ENCODE measurements at regions not wholly inside any gene's neighbourhood (a gene's known extent, or its start where the extent isn't known, plus 50 kb on each side); places are given as distances from the start of the nearest gene placed in this dataset.

- no peaks in the 10 kb centered on the region for H3K27me3 ChIP-seq (ENCODE audit: insufficient read depth, low read length)
- H3K9me3 ChIP-seq (ENCODE audit: low read length): no peaks in the 10 kb centered on the region
- H2AFZ ChIP-seq (ENCODE audit: low read depth, low read length): no peak overlapping the region
These were observed 618.0 kb downstream of the BRD1 start for GRCh38 chr22:49209452-49210195.

GRCh38 chr22:49208768-49209252 lies 618.9 kb downstream of the BRD1 start:
- Histone ChIP-seq H3K4me3 (ENCODE audit: low read length) (no peak overlapping the region), H3K9me3 (ENCODE audit: low read length) (no peaks in the 10 kb centered on the region), H3K36me3 (ENCODE audit: insufficient read depth, low read length) (no peaks in the 10 kb centered on the region), H3K4me1 (ENCODE audit: insufficient read depth, low read length) (no peaks in the 10 kb centered on the region), H2AFZ (ENCODE audit: low read depth, low read length) (no peak overlapping the region), H3K27me3 (ENCODE audit: insufficient read depth, low read length) (no peaks in the 10 kb centered on the region)

More at GRCh38 chr22:49209452-49210195, 618.0 kb downstream of the BRD1 start:
- H3K4me3 ChIP-seq (ENCODE audit: low read length): no peak overlapping the region
- H3K36me3 ChIP-seq (ENCODE audit: insufficient read depth, low read length): no peaks in the 10 kb centered on the region
- no peaks in the 10 kb centered on the region for H3K4me1 ChIP-seq (ENCODE audit: insufficient read depth, low read length)

GRCh38 chr22:49208004-49208402 lies 619.7 kb downstream of the BRD1 start:
- H3K9me3 ChIP-seq (ENCODE audit: low read length): no peaks in the 10 kb centered on the region
- H3K4me1 ChIP-seq (ENCODE audit: insufficient read depth, low read length): no peaks in the 10 kb centered on the region
- no peaks in the 10 kb centered on the region for H3K36me3 ChIP-seq (ENCODE audit: insufficient read depth, low read length)
- H3K4me3 ChIP-seq (ENCODE audit: low read length): no peak overlapping the region
- no peak overlapping the region for H2AFZ ChIP-seq (ENCODE audit: low read depth, low read length)
- H3K27me3 ChIP-seq (ENCODE audit: insufficient read depth, low read length): peaks cover 5% of the 10 kb centered on the region

- Histone ChIP-seq H3K4me3 (ENCODE audit: low read length) (no peak overlapping the region), H3K4me1 (ENCODE audit: insufficient read depth, low read length) (no peaks in the 10 kb centered on the region), H3K9me3 (ENCODE audit: low read length) (no peaks in the 10 kb centered on the region), H3K36me3 (ENCODE audit: insufficient read depth, low read length) (no peaks in the 10 kb centered on the region), H3K27me3 (ENCODE audit: insufficient read depth, low read length) (peaks cover 5% of the 10 kb centered on the region), H2AFZ (ENCODE audit: low read depth, low read length) (no peak overlapping the region)
These were observed 620.4 kb downstream of the BRD1 start for GRCh38 chr22:49207008-49208003.

GRCh38 chr22:49206281-49206680 lies 621.4 kb downstream of the BRD1 start:
- Histone ChIP-seq H2AFZ (ENCODE audit: low read depth, low read length) (no peak overlapping the region), H3K27me3 (ENCODE audit: insufficient read depth, low read length) (peaks cover 10% of the 10 kb centered on the region), H3K4me1 (ENCODE audit: insufficient read depth, low read length) (no peaks in the 10 kb centered on the region)

GRCh38 chr22:49205483-49205800 lies 622.2 kb downstream of the BRD1 start:
- Histone ChIP-seq H3K4me1 (ENCODE audit: insufficient read depth, low read length) (no peaks in the 10 kb centered on the region), H3K36me3 (ENCODE audit: insufficient read depth, low read length) (no peaks in the 10 kb centered on the region), H3K27me3 (ENCODE audit: insufficient read depth, low read length) (peaks cover 12% of the 10 kb centered on the region), H3K9me3 (ENCODE audit: low read length) (no peaks in the 10 kb centered on the region), H3K4me3 (ENCODE audit: low read length) (no peak overlapping the region), H2AFZ (ENCODE audit: low read depth, low read length) (no peak overlapping the region)

More at GRCh38 chr22:49206281-49206680, 621.4 kb downstream of the BRD1 start:
- H3K4me3 ChIP-seq (ENCODE audit: low read length): no peak overlapping the region
- H3K36me3 ChIP-seq (ENCODE audit: insufficient read depth, low read length): no peaks in the 10 kb centered on the region
- H3K9me3 ChIP-seq (ENCODE audit: low read length): no peaks in the 10 kb centered on the region

- H3K36me3 ChIP-seq (ENCODE audit: insufficient read depth, low read length): no peaks in the 10 kb centered on the region
- H3K9me3 ChIP-seq (ENCODE audit: low read length): no peaks in the 10 kb centered on the region
- H2AFZ ChIP-seq (ENCODE audit: low read depth, low read length): no peak overlapping the region
- no peak overlapping the region for H3K4me3 ChIP-seq (ENCODE audit: low read length)
- H3K27me3 ChIP-seq (ENCODE audit: insufficient read depth, low read length): peaks cover 12% of the 10 kb centered on the region
- H3K4me1 ChIP-seq (ENCODE audit: insufficient read depth, low read length): no peaks in the 10 kb centered on the region
These were observed 622.8 kb downstream of the BRD1 start for GRCh38 chr22:49204599-49205482.

GRCh38 chr22:49203859-49204598 lies 623.6 kb downstream of the BRD1 start:
- Histone ChIP-seq H3K4me1 (ENCODE audit: insufficient read depth, low read length) (no peaks in the 10 kb centered on the region), H3K4me3 (ENCODE audit: low read length) (no peak overlapping the region), H3K9me3 (ENCODE audit: low read length) (no peaks in the 10 kb centered on the region), H2AFZ (ENCODE audit: low read depth, low read length) (no peak overlapping the region), H3K27me3 (ENCODE audit: insufficient read depth, low read length) (peaks cover 16% of the 10 kb centered on the region), H3K36me3 (ENCODE audit: insufficient read depth, low read length) (no peaks in the 10 kb centered on the region)

GRCh38 chr22:49203091-49203858 lies 624.4 kb downstream of the BRD1 start:
- H3K27me3 ChIP-seq (ENCODE audit: insufficient read depth, low read length): peaks cover 18% of the 10 kb centered on the region

GRCh38 chr22:49202226-49202625 lies 625.4 kb downstream of the BRD1 start:
- H2AFZ ChIP-seq (ENCODE audit: low read depth, low read length): no peak overlapping the region
- H3K4me1 ChIP-seq (ENCODE audit: insufficient read depth, low read length): no peaks in the 10 kb centered on the region
- peaks cover 25% of the 10 kb centered on the region for H3K27me3 ChIP-seq (ENCODE audit: insufficient read depth, low read length)
- no peak overlapping the region for H3K4me3 ChIP-seq (ENCODE audit: low read length)
- H3K9me3 ChIP-seq (ENCODE audit: low read length): no peaks in the 10 kb centered on the region
- no peaks in the 10 kb centered on the region for H3K36me3 ChIP-seq (ENCODE audit: insufficient read depth, low read length)

More at GRCh38 chr22:49203091-49203858, 624.4 kb downstream of the BRD1 start:
- no peaks in the 10 kb centered on the region for H3K4me1 ChIP-seq (ENCODE audit: insufficient read depth, low read length)
- H3K4me3 ChIP-seq (ENCODE audit: low read length): no peak overlapping the region
- H3K9me3 ChIP-seq (ENCODE audit: low read length): no peaks in the 10 kb centered on the region
- no peak overlapping the region for H2AFZ ChIP-seq (ENCODE audit: low read depth, low read length)
- no peaks in the 10 kb centered on the region for H3K36me3 ChIP-seq (ENCODE audit: insufficient read depth, low read length)

- Histone ChIP-seq H3K4me1 (ENCODE audit: insufficient read depth, low read length) (no peaks in the 10 kb centered on the region), H3K9me3 (ENCODE audit: low read length) (no peaks in the 10 kb centered on the region)
These were observed 626.4 kb downstream of the BRD1 start for GRCh38 chr22:49201046-49201970.

More at GRCh38 chr22:49201046-49201970, 626.4 kb downstream of the BRD1 start:
- Histone ChIP-seq H2AFZ (ENCODE audit: low read depth, low read length) (no peak overlapping the region), H3K27me3 (ENCODE audit: insufficient read depth, low read length) (peaks cover 29% of the 10 kb centered on the region), H3K36me3 (ENCODE audit: insufficient read depth, low read length) (no peaks in the 10 kb centered on the region), H3K4me3 (ENCODE audit: low read length) (no peak overlapping the region)

Data from neuron (in vitro differentiated cells).